HEK293 (cell line): ENCODE measurements at regions not wholly inside any gene's neighbourhood (a gene's known extent, or its start where the extent isn't known, plus 50 kb on each side); places are given as distances from the start of the nearest gene placed in this dataset.

Experiments
- CTCF ChIA-PET: fragments of 350-600 bp; formaldehyde crosslinking; extraction: SDS; loops from one replicate; lab custom pipeline; 2021; ENCODE audit warnings: antibody characterized with exemption; lab: Yijun Ruan, JAX
- POLR2A ChIA-PET: fragments of 300-600 bp; formaldehyde crosslinking; extraction: SDS; loops from one replicate; lab custom pipeline; 2020; ENCODE audit warnings: antibody characterized with exemption, inconsistent platforms; lab: Yijun Ruan, JAX
- H3K27ac ChIP-seq: fragments of 200-500 bp; sonication (Bioruptor generic); 2 replicates; pipeline ENCODE4 v1.5.1; 2014; ENCODE audit warnings: low read depth, low read length, control low read depth, inconsistent platforms; ENCODE audit errors: extremely low read depth
- H3K36me3 ChIP-seq, 2 experiments: fragments of 200-500 bp in 1 of 2; sonication (Bioruptor generic) in 1 of 2; 1 replicate in 1 of 2; 2 replicates in 1 of 2; pipeline ENCODE4 v1.5.1; 2014 to 2017; ENCODE audit warnings: inconsistent platforms in 2 of 2, low read length in 2 of 2; ENCODE audit not compliant: control insufficient read depth in 2 of 2, insufficient read depth in 1 of 2
- H3K4me1 ChIP-seq: fragments of 200-500 bp; sonication (Bioruptor generic); 2 replicates; pipeline ENCODE4 v1.5.1; 2014; ENCODE audit warnings: mild to moderate bottlenecking, low read length, inconsistent platforms; ENCODE audit not compliant: control insufficient read depth, insufficient read depth
- H3K4me3 ChIP-seq: 2 replicates; pipeline ENCODE4 v1.5.1; 2011; ENCODE audit warnings: low read depth, mild to moderate bottlenecking, control low read depth, low read length, moderate library complexity
- H3K9me3 ChIP-seq: fragments of 200-500 bp; sonication (Bioruptor generic); 2 replicates; pipeline ENCODE4 v1.5.1; 2014; ENCODE audit warnings: low read depth, low read length, inconsistent platforms; ENCODE audit not compliant: control insufficient read depth, insufficient read depth
- AEBP2 ChIP-seq: fragments of 450-650 bp; formaldehyde crosslinking; IDR thresholded peaks from 2 replicates; pipeline ENCODE4 v1.5.1; 2016; ENCODE audit warnings: missing biosample characterization, missing genetic modification characterization, borderline replicate concordance
- BCL11B ChIP-seq: fragments of 450-650 bp; formaldehyde crosslinking; IDR thresholded peaks from 2 replicates; pipeline ENCODE4 v1.5.1; 2016; ENCODE audit warnings: low read depth, missing biosample characterization, missing genetic modification characterization
- KLF10 ChIP-seq: fragments of 450-650 bp; IDR thresholded peaks from 2 replicates; pipeline ENCODE4 v1.5.1; 2018; ENCODE audit warnings: missing biosample characterization, mild to moderate bottlenecking, missing genetic modification characterization
- KLF16 ChIP-seq: fragments of 450-650 bp; formaldehyde crosslinking; IDR thresholded peaks from 2 replicates; pipeline ENCODE4 v1.5.1; 2017; ENCODE audit warnings: missing biosample characterization, missing genetic modification characterization
- KLF8 ChIP-seq: fragments of 450-650 bp; formaldehyde crosslinking; IDR thresholded peaks from 2 replicates; pipeline ENCODE4 v1.5.1; 2016; ENCODE audit warnings: missing biosample characterization, missing genetic modification characterization
- PRDM4 ChIP-seq: fragments of 450-650 bp; formaldehyde crosslinking; IDR thresholded peaks from 2 replicates; pipeline ENCODE4 v1.5.1; 2017; ENCODE audit warnings: missing biosample characterization, missing genetic modification characterization
- SP2 ChIP-seq: fragments of 450-650 bp; formaldehyde crosslinking; IDR thresholded peaks from 2 replicates; pipeline ENCODE4 v1.5.1; 2016; ENCODE audit warnings: missing biosample characterization, missing genetic modification characterization
- TCF7L2 ChIP-seq: IDR thresholded peaks from 2 replicates; pipeline ENCODE4 v1.6.1; 2011; ENCODE audit warnings: low read depth, mild to moderate bottlenecking, inconsistent platforms, low read length, moderate library complexity, borderline replicate concordance
- YY2 ChIP-seq: fragments of 450-650 bp; formaldehyde crosslinking; IDR thresholded peaks from 2 replicates; pipeline ENCODE4 v1.5.1; 2016; ENCODE audit warnings: missing biosample characterization, missing genetic modification characterization
- ZNF140 ChIP-seq: fragments of 450-650 bp; formaldehyde crosslinking; IDR thresholded peaks from 2 replicates; pipeline ENCODE4 v1.5.1; 2016; ENCODE audit warnings: missing biosample characterization, missing genetic modification characterization
- ZNF146 ChIP-seq: fragments of 450-650 bp; formaldehyde crosslinking; IDR thresholded peaks from 2 replicates; pipeline ENCODE4 v1.5.1; 2016; ENCODE audit warnings: missing biosample characterization, missing genetic modification characterization
- ZNF148 ChIP-seq: fragments of 450-650 bp; formaldehyde crosslinking; IDR thresholded peaks from 2 replicates; pipeline ENCODE4 v1.5.0; 2017; ENCODE audit warnings: missing biosample characterization, missing genetic modification characterization, borderline replicate concordance
- ZNF19 ChIP-seq: fragments of 450-650 bp; formaldehyde crosslinking; IDR thresholded peaks from 2 replicates; pipeline ENCODE4; 2016; ENCODE audit warnings: missing biosample characterization, missing genetic modification characterization, low read depth
- ZNF2 ChIP-seq: fragments of 450-650 bp; formaldehyde crosslinking; IDR thresholded peaks from 2 replicates; pipeline ENCODE4 v1.5.1; 2016; ENCODE audit warnings: missing biosample characterization, missing genetic modification characterization
- ZNF214 ChIP-seq: fragments of 450-650 bp; formaldehyde crosslinking; IDR thresholded peaks from 2 replicates; pipeline ENCODE4 v1.5.1; 2017; ENCODE audit warnings: missing biosample characterization, mild to moderate bottlenecking, missing genetic modification characterization, borderline replicate concordance
- ZNF37A ChIP-seq: fragments of 450-650 bp; IDR thresholded peaks from 2 replicates; pipeline ENCODE4 v1.5.1; 2018; ENCODE audit warnings: missing biosample characterization, missing genetic modification characterization
- ZNF426 ChIP-seq: fragments of 450-650 bp; formaldehyde crosslinking; IDR thresholded peaks from 2 replicates; pipeline ENCODE4 v1.5.1; 2017; ENCODE audit warnings: missing biosample characterization, missing genetic modification characterization, mild to moderate bottlenecking, inconsistent platforms, moderate library complexity
- ZNF571 ChIP-seq: fragments of 450-650 bp; formaldehyde crosslinking; IDR thresholded peaks from 2 replicates; pipeline ENCODE4 v1.5.0; 2017; ENCODE audit warnings: missing biosample characterization, missing genetic modification characterization
- ZNF585B ChIP-seq: fragments of 450-650 bp; formaldehyde crosslinking; IDR thresholded peaks from 2 replicates; pipeline ENCODE4 v1.5.1; 2016; ENCODE audit warnings: missing biosample characterization, missing genetic modification characterization
- ZNF624 ChIP-seq: fragments of 450-650 bp; formaldehyde crosslinking; IDR thresholded peaks from 2 replicates; pipeline ENCODE4 v1.5.1; 2017; ENCODE audit warnings: missing biosample characterization, missing genetic modification characterization
- ZNF654 ChIP-seq: fragments of 450-650 bp; formaldehyde crosslinking; IDR thresholded peaks from 2 replicates; pipeline ENCODE4 v1.5.1; 2016; ENCODE audit warnings: low read depth, missing biosample characterization, missing genetic modification characterization
- ZNF658 ChIP-seq: fragments of 450-650 bp; formaldehyde crosslinking; IDR thresholded peaks from 2 replicates; pipeline ENCODE4; 2016; ENCODE audit warnings: missing biosample characterization, missing genetic modification characterization
- ZNF677 ChIP-seq: fragments of 450-650 bp; IDR thresholded peaks from 2 replicates; pipeline ENCODE4 v1.5.0; 2018; ENCODE audit warnings: missing biosample characterization, mild to moderate bottlenecking, missing genetic modification characterization, moderate library complexity
- ZNF707 ChIP-seq: fragments of 450-650 bp; formaldehyde crosslinking; IDR thresholded peaks from 2 replicates; pipeline ENCODE4 v1.5.1; 2016; ENCODE audit warnings: missing biosample characterization, missing genetic modification characterization
- ZNF76 ChIP-seq: fragments of 450-650 bp; formaldehyde crosslinking; IDR thresholded peaks from 2 replicates; pipeline ENCODE4; 2016; ENCODE audit warnings: low read depth, missing biosample characterization, missing genetic modification characterization, borderline replicate concordance
- ZSCAN23 ChIP-seq: fragments of 450-650 bp; formaldehyde crosslinking; IDR thresholded peaks from 2 replicates; pipeline ENCODE4 v1.5.1; 2016; ENCODE audit warnings: missing biosample characterization, missing genetic modification characterization

- TF ChIP-seq ZNF148 (no peak), KLF10 (tag by site-specific recombination) (no peak)
These were observed 556.3 kb downstream of the RIT2 start (continued) for GRCh38 chr18:42559069-42559690.

- POLR2A ChIA-PET, result no interaction called here
- TF ChIP-seq ZNF37A (tag by site-specific recombination) (no peak), BCL11B (tag by site-specific recombination) (no peak), KLF16 (no peak), ZNF140 (tag by site-specific recombination) (no peak)
- H3K9me3 ChIP-seq, result no peaks in the 10 kb centered on the region
- no peaks in the 10 kb centered on the region for H3K36me3 ChIP-seq
- H3K27ac ChIP-seq, result no peak overlapping the region
- H3K4me3 ChIP-seq, result no peak overlapping the region
- no peaks in the 10 kb centered on the region for H3K4me1 ChIP-seq
- CTCF ChIA-PET, result no interaction called here
These were observed 554.0 kb downstream of the RIT2 start for GRCh38 chr18:42561521-42561920.

GRCh38 chr18:42563995-42564394 lies 551.5 kb downstream of the RIT2 start:
- H3K9me3 ChIP-seq, result no peaks in the 10 kb centered on the region
- no peaks in the 10 kb centered on the region for H3K36me3 ChIP-seq
- POLR2A ChIA-PET, result no interaction called here
- TF ChIP-seq ZNF707 (tag by site-specific recombination), result no peak
- TF ChIP-seq AEBP2 (tag by site-specific recombination), result no peak
- TF ChIP-seq ZNF571, result no peak
- no peak for TF ChIP-seq ZNF624
- no peak for TF ChIP-seq YY2 (tag by site-specific recombination)
- TF ChIP-seq SP2, result no peak
- no peak for TF ChIP-seq ZSCAN23 (tag by site-specific recombination)
- TF ChIP-seq ZNF677, result no peak
- no peak overlapping the region for H3K27ac ChIP-seq
- no peak overlapping the region for H3K4me3 ChIP-seq
- H3K4me1 ChIP-seq, result no peaks in the 10 kb centered on the region
- CTCF ChIA-PET, result interaction anchor here (0.7 kb wide), 1 partner anchor 14 kb away, joined by 3 read pairs; no protein-coding TSS in a partner anchor

- Histone ChIP-seq H3K4me1 (no peaks in the 10 kb centered on the region), H3K4me3 (no peak overlapping the region), H3K36me3 (no peaks in the 10 kb centered on the region), H3K27ac (no peak overlapping the region), H3K9me3 (no peaks in the 10 kb centered on the region)
- TF ChIP-seq ZNF19 (tag by site-specific recombination), result no peak
- no peak for TF ChIP-seq ZNF214 (tag by site-specific recombination)
- TF ChIP-seq ZNF146 (tag by site-specific recombination), result no peak
- no peak for TF ChIP-seq KLF8 (tag by site-specific recombination)
- TF ChIP-seq PRDM4 (tag by site-specific recombination), result no peak
- TF ChIP-seq ZNF2 (tag by site-specific recombination), result no peak
- no peak for TF ChIP-seq TCF7L2
- no peak for TF ChIP-seq ZNF654
- TF ChIP-seq KLF10 (tag by site-specific recombination), result no peak
- no peak for TF ChIP-seq ZNF585B
- no peak for TF ChIP-seq ZNF426 (tag by site-specific recombination)
- TF ChIP-seq ZNF658 (tag by site-specific recombination), result no peak
- TF ChIP-seq ZNF76 (tag by site-specific recombination), result no peak
- POLR2A ChIA-PET, result no interaction called here
- CTCF ChIA-PET, result interaction anchor here (0.6 kb wide), 1 partner anchor 9 kb away, joined by 3 read pairs; no protein-coding TSS in a partner anchor
These were observed 550.7 kb downstream of the RIT2 start for GRCh38 chr18:42564761-42565160.
